ENCODE measurements at regions not wholly inside any gene's neighbourhood (a gene's known extent, or its start where the extent isn't known, plus 50 kb on each side); places are given as distances from the start of the nearest gene placed in this dataset.

DNA sequence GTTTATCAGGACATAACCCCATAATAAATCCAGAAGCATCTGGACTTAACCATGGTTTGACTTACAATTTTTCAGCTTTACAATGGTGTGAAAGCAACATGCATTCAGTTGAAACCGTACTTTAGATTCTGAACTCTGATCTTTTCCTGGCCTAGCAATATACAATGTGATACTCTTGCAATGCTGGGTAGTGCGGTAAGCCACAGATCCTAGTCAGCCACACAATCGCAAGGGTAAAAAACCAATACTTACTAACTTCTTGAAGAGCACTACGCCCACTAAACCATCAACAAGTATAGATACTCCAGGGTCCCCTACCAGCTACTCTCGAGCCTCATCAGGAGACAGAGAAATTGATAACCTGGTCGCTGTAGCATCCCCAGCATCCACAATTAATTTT is 71.0 kb upstream of the CCDC150 start:
- Histone ChIP-seq H3K23me2 (ENCODE audit: insufficient read length, low read depth, low read length, poor library complexity, severe bottlenecking) (no peaks in the 10 kb centered on the region), H2BK120ac (ENCODE audit: low read depth, low read length, poor library complexity, severe bottlenecking) (no peak overlapping the region), H4K91ac (ENCODE audit: insufficient read length, low read depth, low read length) (no peak overlapping the region), H3K9ac (ENCODE audit: extremely low read depth, insufficient read length, low read length) (no peak overlapping the region), H3K4me1 (ENCODE audit: insufficient read depth, low read length) (no peaks in the 10 kb centered on the region), H3K9me3 (ENCODE audit: control insufficient read depth, low read depth, low read length) (no peaks in the 10 kb centered on the region), H4K5ac (ENCODE audit: insufficient read length, low read depth, low read length) (no peak overlapping the region), H2BK12ac (ENCODE audit: insufficient read length, low read depth, low read length) (no peak overlapping the region), H3K18ac (ENCODE audit: insufficient read length, low read depth, low read length) (no peak overlapping the region), H3K4me2 (ENCODE audit: insufficient read depth, insufficient read length, low read length) (no peak overlapping the region), H3K27me3 (ENCODE audit: insufficient read depth, low read length) (no peaks in the 10 kb centered on the region), H3K23ac (ENCODE audit: insufficient read length, low read depth, low read length) (no peak overlapping the region), H3K4ac (ENCODE audit: low read depth, low read length) (no peak overlapping the region), H4K20me1 (ENCODE audit: control insufficient read depth, insufficient read depth, insufficient read length) (no peaks in the 10 kb centered on the region), H2AK5ac (ENCODE audit: insufficient read length, low read length) (no peak overlapping the region), H3K79me1 (ENCODE audit: insufficient read depth, low read depth, low read length, poor library complexity, severe bottlenecking) (no peaks in the 10 kb centered on the region), H3K56ac (ENCODE audit: insufficient read length, low read depth, low read length) (no peak overlapping the region), H2BK15ac (ENCODE audit: low read depth, low read length) (no peak overlapping the region), H3K27ac (ENCODE audit: insufficient read length, low read depth, low read length) (no peak overlapping the region), H2BK5ac (ENCODE audit: insufficient read length, low read length) (no peak overlapping the region), H3K14ac (ENCODE audit: insufficient read depth, low read length) (no peak overlapping the region), H3T11ph (ENCODE audit: low read length) (no peak overlapping the region), H2AFZ (ENCODE audit: low read length) (no peak overlapping the region), H2BK20ac (ENCODE audit: low read depth, low read length, poor library complexity, severe bottlenecking) (no peak overlapping the region), H3K79me2 (ENCODE audit: insufficient read depth, low read length) (no peaks in the 10 kb centered on the region), H4K8ac (replicated peaks; ENCODE audit: insufficient read length, low read depth, low read length) (no peak overlapping the region)
- H3K27me3 Mint-ChIP-seq (ENCODE audit: low read depth): no peaks in the 10 kb centered on the region
- WGBS (ENCODE audit: extremely low coverage, insufficient read length, low lambda C conversion rate): no CpG with 5 or more reads among the region's 6 CpGs
- H3K27ac Mint-ChIP-seq: no peak overlapping the region
- TF ChIP-seq CTCF (conservative IDR thresholded peaks at IDR 0.05): no peak
- H3K4me3 Mint-ChIP-seq: no peak overlapping the region
- H3K4me1 Mint-ChIP-seq: no peaks in the 10 kb centered on the region
- H3K36me3 Mint-ChIP-seq (ENCODE audit: insufficient read depth in 1 of 3, low read depth in 3 of 3): no peaks in the 10 kb centered on the region; a peak in 1 of 7 replicates
- no peak for DNase-seq
- no peaks in the 10 kb centered on the region for H3K9me3 Mint-ChIP-seq

Data from H9 (cell line).